ENCODE measurements at regions not wholly inside any gene's neighbourhood (a gene's known extent, or its start where the extent isn't known, plus 50 kb on each side); places are given as distances from the start of the nearest gene placed in this dataset.
"Not testable (repeated sequence)": the region's sequence is repeated elsewhere in the genome, so short reads cannot be mapped to it uniquely, and the experiment has no call there.

DNA sequence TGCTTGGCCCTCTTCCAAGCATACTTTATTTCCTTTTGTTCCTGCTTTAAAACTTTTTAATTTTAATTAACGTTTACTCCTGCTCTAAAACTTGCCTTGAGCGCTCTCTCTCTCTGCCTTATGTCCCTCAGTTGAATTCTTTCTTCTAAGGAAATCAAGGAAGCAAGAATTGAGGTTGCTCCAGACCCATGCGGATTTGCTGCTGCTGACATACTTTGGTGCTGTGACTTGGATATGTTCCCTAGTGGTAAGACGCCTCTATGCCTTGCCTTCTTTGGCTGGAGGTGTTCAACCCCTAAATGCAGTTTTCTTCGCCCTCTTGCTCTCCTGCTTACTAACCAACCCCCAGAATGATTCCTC is 148.1 kb downstream of the ADSS2 start:
- Histone ChIP-seq H3K36me3 (ENCODE audit: low read depth) (no peaks in the 10 kb centered on the region), H3K4me3 (ENCODE audit: severe bottlenecking) (no peak overlapping the region), H3K27me3 (ENCODE audit: insufficient read depth, poor library complexity, severe bottlenecking) (no peaks in the 10 kb centered on the region), H3K4me1 (ENCODE audit: insufficient read depth, poor library complexity, severe bottlenecking) (peaks cover 17% of the 10 kb centered on the region), H3K27ac (ENCODE audit: poor library complexity, severe bottlenecking) (peak overlapping the region; percentile 51), H3K9me3 (ENCODE audit: severe bottlenecking) (peaks cover 2% of the 10 kb centered on the region)
- TF ChIP-seq, protein P1, sequence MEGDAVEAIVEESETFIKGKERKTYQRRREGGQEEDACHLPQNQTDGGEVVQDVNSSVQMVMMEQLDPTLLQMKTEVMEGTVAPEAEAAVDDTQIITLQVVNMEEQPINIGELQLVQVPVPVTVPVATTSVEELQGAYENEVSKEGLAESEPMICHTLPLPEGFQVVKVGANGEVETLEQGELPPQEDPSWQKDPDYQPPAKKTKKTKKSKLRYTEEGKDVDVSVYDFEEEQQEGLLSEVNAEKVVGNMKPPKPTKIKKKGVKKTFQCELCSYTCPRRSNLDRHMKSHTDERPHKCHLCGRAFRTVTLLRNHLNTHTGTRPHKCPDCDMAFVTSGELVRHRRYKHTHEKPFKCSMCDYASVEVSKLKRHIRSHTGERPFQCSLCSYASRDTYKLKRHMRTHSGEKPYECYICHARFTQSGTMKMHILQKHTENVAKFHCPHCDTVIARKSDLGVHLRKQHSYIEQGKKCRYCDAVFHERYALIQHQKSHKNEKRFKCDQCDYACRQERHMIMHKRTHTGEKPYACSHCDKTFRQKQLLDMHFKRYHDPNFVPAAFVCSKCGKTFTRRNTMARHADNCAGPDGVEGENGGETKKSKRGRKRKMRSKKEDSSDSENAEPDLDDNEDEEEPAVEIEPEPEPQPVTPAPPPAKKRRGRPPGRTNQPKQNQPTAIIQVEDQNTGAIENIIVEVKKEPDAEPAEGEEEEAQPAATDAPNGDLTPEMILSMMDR (IDR thresholded peaks at IDR 0.05; ENCODE audit: poor library complexity, severe bottlenecking), result no peak
- no peak for ATAC-seq (ENCODE audit: low read depth)
- DNase-seq (ENCODE audit: low spot score), result no peak

DNA sequence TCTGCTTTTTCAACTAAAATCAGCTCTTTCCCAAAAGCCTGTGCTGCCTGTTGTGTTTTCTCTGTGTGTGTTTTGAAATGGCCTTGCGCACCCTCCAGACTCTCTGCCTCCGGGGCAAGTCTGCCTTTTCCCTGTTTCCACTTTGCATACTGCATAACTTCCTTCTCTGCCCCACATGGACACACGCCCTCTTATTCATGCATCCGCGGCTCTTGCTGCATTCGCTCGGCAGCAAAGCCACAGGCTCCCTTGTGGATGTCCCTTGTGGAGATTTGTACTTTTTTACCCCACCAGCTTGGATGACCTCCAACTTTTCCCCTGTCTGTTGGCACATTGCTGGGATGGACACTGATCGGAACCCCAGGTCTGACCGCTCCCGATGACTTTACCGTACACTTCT is 147.6 kb downstream of the ADSS2 start:
- Histone ChIP-seq H3K4me1 (ENCODE audit: insufficient read depth, poor library complexity, severe bottlenecking) (peaks cover 17% of the 10 kb centered on the region), H3K27ac (ENCODE audit: poor library complexity, severe bottlenecking) (peak overlapping the region; percentile 51), H3K27me3 (ENCODE audit: insufficient read depth, poor library complexity, severe bottlenecking) (no peaks in the 10 kb centered on the region), H3K4me3 (ENCODE audit: severe bottlenecking) (no peak overlapping the region), H3K9me3 (ENCODE audit: severe bottlenecking) (peaks cover 2% of the 10 kb centered on the region), H3K36me3 (ENCODE audit: low read depth) (no peaks in the 10 kb centered on the region)
- ATAC-seq (ENCODE audit: low read depth) (no peak), DNase-seq (ENCODE audit: low spot score) (no peak)
- TF ChIP-seq, protein P1 (IDR thresholded peaks at IDR 0.05; ENCODE audit: poor library complexity, severe bottlenecking), result no peak

DNA sequence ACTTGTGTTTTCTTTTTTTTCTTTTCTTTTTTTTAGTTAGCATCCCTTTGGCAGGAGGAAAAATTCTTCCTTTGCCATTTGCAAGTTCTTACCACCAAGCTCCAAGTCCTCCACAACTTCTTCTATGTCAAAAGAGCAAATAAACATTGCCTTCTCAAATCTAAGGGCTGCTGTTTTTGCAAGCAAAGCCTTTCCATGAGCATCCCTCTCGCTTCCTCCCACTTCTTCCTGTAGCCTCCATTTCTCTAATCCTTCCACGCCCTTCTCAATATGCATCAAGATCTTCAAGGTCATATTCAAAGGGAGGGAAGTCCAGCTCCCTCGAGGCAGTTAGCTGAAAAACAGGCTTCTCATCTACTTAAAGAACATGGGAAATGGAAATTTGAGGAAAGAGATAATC is 147.1 kb downstream of the ADSS2 start:
- Histone ChIP-seq H3K27ac (ENCODE audit: poor library complexity, severe bottlenecking) (no peak overlapping the region), H3K27me3 (ENCODE audit: insufficient read depth, poor library complexity, severe bottlenecking) (no peaks in the 10 kb centered on the region), H3K4me3 (ENCODE audit: severe bottlenecking) (no peak overlapping the region), H3K36me3 (ENCODE audit: low read depth) (no peaks in the 10 kb centered on the region), H3K9me3 (ENCODE audit: severe bottlenecking) (peaks cover 2% of the 10 kb centered on the region), H3K4me1 (ENCODE audit: insufficient read depth, poor library complexity, severe bottlenecking) (peaks cover 17% of the 10 kb centered on the region)
- ATAC-seq (ENCODE audit: low read depth), result no peak
- no peak for DNase-seq (ENCODE audit: low spot score)
- TF ChIP-seq, protein P1 (IDR thresholded peaks at IDR 0.05; ENCODE audit: poor library complexity, severe bottlenecking), result no peak

DNA sequence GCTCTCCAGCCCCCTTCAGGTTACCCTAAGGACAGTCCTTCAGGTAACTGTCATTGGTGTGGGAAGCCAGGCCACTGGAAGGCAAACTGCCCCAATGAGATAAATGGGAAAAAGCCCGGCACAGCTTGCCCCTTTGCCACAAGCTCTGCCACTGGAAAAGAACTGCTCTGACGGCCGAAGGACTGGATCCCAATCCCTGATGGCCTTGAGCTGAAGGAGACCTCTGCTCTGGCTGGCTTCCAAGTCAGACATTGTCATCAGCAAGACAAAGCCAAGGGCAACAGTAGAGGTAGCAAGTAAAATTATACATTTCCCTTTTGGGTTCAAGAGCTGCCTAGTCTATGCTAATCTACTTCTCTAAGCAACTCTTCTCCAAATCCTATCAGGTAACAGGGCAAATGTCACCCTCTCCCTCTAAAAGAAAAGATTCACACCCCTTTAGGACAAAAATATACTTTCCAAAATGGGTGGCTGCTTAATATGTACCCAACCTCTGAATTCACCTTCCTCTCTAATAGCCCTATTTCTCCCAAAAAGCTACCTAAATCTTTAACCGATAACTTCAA is 145.8 kb downstream of the ADSS2 start:
- H3K4me3 ChIP-seq (ENCODE audit: severe bottlenecking), result no peak overlapping the region
- peaks cover 2% of the 10 kb centered on the region for H3K9me3 ChIP-seq (ENCODE audit: severe bottlenecking)
- TF ChIP-seq, protein P1 (IDR thresholded peaks at IDR 0.05; ENCODE audit: poor library complexity, severe bottlenecking), result no peak
- H3K36me3 ChIP-seq (ENCODE audit: low read depth), result no peaks in the 10 kb centered on the region
- ATAC-seq (ENCODE audit: low read depth), result no peak
- DNase-seq (ENCODE audit: low spot score), result no peak
- H3K27ac ChIP-seq (ENCODE audit: poor library complexity, severe bottlenecking), result no peak overlapping the region
- no peaks in the 10 kb centered on the region for H3K27me3 ChIP-seq (ENCODE audit: insufficient read depth, poor library complexity, severe bottlenecking)
- peaks cover 17% of the 10 kb centered on the region for H3K4me1 ChIP-seq (ENCODE audit: insufficient read depth, poor library complexity, severe bottlenecking)

DNA sequence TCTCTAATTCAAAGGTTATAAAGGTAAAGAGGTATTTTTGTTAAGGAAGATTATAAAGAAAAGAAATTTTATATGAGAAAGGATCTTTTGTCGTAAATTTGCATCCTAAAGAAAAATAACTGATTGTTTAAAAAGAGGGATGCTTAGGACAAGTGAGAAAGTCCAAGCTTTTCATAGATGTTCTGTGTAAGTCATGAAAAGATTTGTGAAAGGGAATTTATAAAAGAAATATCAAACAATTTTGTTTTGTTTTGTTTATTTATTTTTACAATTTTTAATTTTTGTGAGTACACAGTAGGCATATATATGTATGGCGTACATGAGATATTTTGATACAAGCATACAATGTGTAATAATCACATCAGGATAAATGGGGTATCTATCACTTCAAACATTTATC is 145.2 kb downstream of the ADSS2 start:
- no peak for ATAC-seq (ENCODE audit: low read depth)
- H3K27ac ChIP-seq (ENCODE audit: poor library complexity, severe bottlenecking), result no peak overlapping the region
- no peak overlapping the region for H3K4me3 ChIP-seq (ENCODE audit: severe bottlenecking)
- no peak for DNase-seq (ENCODE audit: low spot score)
- TF ChIP-seq, protein P1 (IDR thresholded peaks at IDR 0.05; ENCODE audit: poor library complexity, severe bottlenecking), result no peak
- H3K4me1 ChIP-seq (ENCODE audit: insufficient read depth, poor library complexity, severe bottlenecking), result peaks cover 17% of the 10 kb centered on the region
- H3K27me3 ChIP-seq (ENCODE audit: insufficient read depth, poor library complexity, severe bottlenecking), result no peaks in the 10 kb centered on the region
- no peaks in the 10 kb centered on the region for H3K36me3 ChIP-seq (ENCODE audit: low read depth)
- H3K9me3 ChIP-seq (ENCODE audit: severe bottlenecking), result peaks cover 2% of the 10 kb centered on the region

DNA sequence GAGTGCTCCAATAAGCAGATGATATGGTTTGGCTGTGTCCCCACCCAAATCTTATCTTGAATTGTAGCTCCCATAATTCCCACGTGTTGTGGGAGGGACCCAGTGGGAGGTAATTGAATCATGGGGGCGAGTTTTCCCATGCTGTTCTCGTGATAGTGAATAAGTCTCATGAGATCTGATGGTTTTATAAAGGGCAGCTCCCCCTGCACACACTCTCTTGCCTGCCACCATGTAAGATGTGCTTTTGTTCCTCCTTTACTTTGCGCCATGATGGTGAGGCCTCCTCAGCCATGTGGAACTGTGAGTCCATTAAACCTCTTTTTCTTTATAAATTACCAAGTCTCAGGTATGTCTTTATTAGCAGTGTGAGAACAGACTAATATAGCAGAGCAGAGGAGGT is 142.5 kb downstream of the ADSS2 start:
- H3K9me3 ChIP-seq (ENCODE audit: severe bottlenecking); DNase-seq (ENCODE audit: low spot score); H3K4me3 ChIP-seq (ENCODE audit: severe bottlenecking); H3K27ac ChIP-seq (ENCODE audit: poor library complexity, severe bottlenecking); ATAC-seq (ENCODE audit: low read depth); H3K27me3 ChIP-seq (ENCODE audit: insufficient read depth, poor library complexity, severe bottlenecking); H3K36me3 ChIP-seq (ENCODE audit: low read depth); H3K4me1 ChIP-seq (ENCODE audit: insufficient read depth, poor library complexity, severe bottlenecking): not testable (repeated sequence)

All from RWPE2 (cell line).